K562 (cell line): ENCODE measurements at regions not wholly inside any gene's neighbourhood (a gene's known extent, or its start where the extent isn't known, plus 50 kb on each side); places are given as distances from the start of the nearest gene placed in this dataset.

Source experiments
- ATAC-seq: fragments of 200-7000 bp; cut with Tn5 transposase; 3 replicates; pipeline ENCODE4 v1.9.1; 2020; ENCODE audit warnings: moderate library complexity
- BruUV-seq: library from RNA; stranded (reverse); fragments of 400-500 nt; replicated peaks from 2 replicates; lab custom pipeline; 2021; lab: Mats Ljungman, UMichigan
- CTCF ChIA-PET: fragments of 300-600 bp; formaldehyde crosslinking; extraction: SDS; loops from one replicate; lab custom pipeline; 2021; ENCODE audit warnings: low intra/inter-chr PET ratio; lab: Yijun Ruan, JAX
- POLR2A ChIA-PET: fragments of 300-600, 350-650 bp; sonication (Branson Sonifier 250); formaldehyde crosslinking; extraction: SDS; loops from one replicate; lab custom pipeline; 2021; ENCODE audit warnings: antibody characterized with exemption, inconsistent platforms; lab: Yijun Ruan, JAX
- DNase-seq, 4 experiments: peaks; one replicate each; pipeline versions ENCODE4 v3.0.0 to v3.0.0-alpha.2; 2011 to 2018; ENCODE audit warnings: low spot score in 3 of 4, mixed read lengths in 3 of 4; ENCODE audit errors: extremely low read depth in 1 of 4
- FAIRE-seq: peaks from 2 replicates; lab custom pipeline; 2011; peaks lifted over from hg19 to GRCh38; lab: Jason Lieb, UNC
- H2AFZ ChIP-seq: 2 replicates; pipeline ENCODE4 v1.6.0; 2011; ENCODE audit warnings: low read depth, low read length, control low read depth, inconsistent platforms
- H3K27ac ChIP-seq: fragments of 200-600 bp; 3 replicates; pipeline ENCODE4 v1.8.0; 2011; ENCODE audit warnings: low read depth, mild to moderate bottlenecking, control low read depth, inconsistent platforms, low read length, moderate library complexity, mixed read lengths; ENCODE audit errors: extremely low read depth
- H3K27me3 ChIP-seq, 2 experiments: fragments of 300-600 bp in 1 of 2; 2 replicates in 1 of 2; 3 replicates in 1 of 2; pipeline versions ENCODE4 v1.6.0 to v1.8.0; 2011; ENCODE audit warnings: inconsistent platforms in 2 of 2, low read length in 2 of 2, mild to moderate bottlenecking in 1 of 2, mixed read lengths in 1 of 2, moderate library complexity in 1 of 2; ENCODE audit not compliant: control insufficient read depth in 2 of 2, insufficient read depth in 2 of 2
- H3K36me3 ChIP-seq: fragments of 300-600 bp; 3 replicates; pipeline ENCODE4 v1.8.0; 2011; ENCODE audit warnings: mild to moderate bottlenecking, low read length, inconsistent platforms; ENCODE audit not compliant: control insufficient read depth, insufficient read depth
- H3K4me1 ChIP-seq, 2 experiments: fragments of 200-600 bp in 1 of 2; replicated peaks in 1 of 2; 2 replicates in 1 of 2; 3 replicates in 1 of 2; pipeline versions ENCODE4 v1.5.1 to v1.8.0; 2011; ENCODE audit warnings: inconsistent platforms in 2 of 2, low read length in 2 of 2, mild to moderate bottlenecking in 1 of 2, mixed read lengths in 1 of 2, moderate library complexity in 1 of 2; ENCODE audit not compliant: control insufficient read depth in 2 of 2, insufficient read depth in 2 of 2
- H3K4me2 ChIP-seq: 2 replicates; pipeline ENCODE4 v1.6.1; 2011; ENCODE audit warnings: low read length, control low read depth, inconsistent platforms, mixed read lengths; ENCODE audit not compliant: insufficient read depth
- H3K4me3 ChIP-seq: fragments of 200-600 bp; sonication (generic), shearing (Covaris generic); 2 replicates; pipeline ENCODE4 v1.5.1; 2016; ENCODE audit warnings: control low read depth, inconsistent platforms
- H3K79me2 ChIP-seq: fragments of 200-600 bp; 3 replicates; pipeline ENCODE4 v1.8.0; 2011; ENCODE audit warnings: low read length, inconsistent platforms; ENCODE audit not compliant: control insufficient read depth, insufficient read depth
- H3K9ac ChIP-seq, 2 experiments: 2 replicates each; pipeline versions ENCODE4 v1.6.0 to v1.6.1; 2011; ENCODE audit warnings: low read depth in 2 of 2, low read length in 2 of 2, control low read depth in 1 of 2, inconsistent platforms in 1 of 2, mild to moderate bottlenecking in 1 of 2, mixed read lengths in 1 of 2; ENCODE audit not compliant: insufficient read depth in 1 of 2
- H3K9me1 ChIP-seq: one replicate; pipeline ENCODE4 v1.6.0; 2011; ENCODE audit warnings: inconsistent platforms, mild to moderate bottlenecking, low read length, moderate library complexity; ENCODE audit not compliant: control insufficient read depth, insufficient read depth
- H3K9me3 ChIP-seq: replicated peaks from 2 replicates; pipeline ENCODE4 v1.5.1; 2011; ENCODE audit warnings: low read depth, low read length, inconsistent platforms; ENCODE audit not compliant: control insufficient read depth, insufficient read depth
- H4K20me1 ChIP-seq: replicated peaks from 2 replicates; pipeline ENCODE4 v1.6.1; 2011; ENCODE audit warnings: low read length, inconsistent platforms, mixed read lengths; ENCODE audit not compliant: control insufficient read depth, insufficient read depth
- BCL6 ChIP-seq: fragments of 250-450 bp; sonication (Bioruptor Pico); IDR thresholded peaks from 2 replicates; pipeline ENCODE4 v1.4.0; 2020
- DDX20 ChIP-seq: fragments of 450-650 bp; IDR thresholded peaks from 2 replicates; pipeline ENCODE4 v1.6.1; 2016; ENCODE audit warnings: missing genetic modification characterization, low read depth, mild to moderate bottlenecking, missing compliant biosample characterization, moderate library complexity
- EWSR1 ChIP-seq: fragments of 450-650 bp; IDR thresholded peaks from 2 replicates; pipeline ENCODE4 v1.6.1; 2018; ENCODE audit warnings: borderline replicate concordance, mild to moderate bottlenecking, low read depth, moderate library complexity; ENCODE audit not compliant: partially characterized antibody
- FOXK1 ChIP-seq: sonication (generic); formaldehyde crosslinking; IDR thresholded peaks from 2 replicates; pipeline ENCODE4 v1.8.0; 2022; ENCODE audit warnings: missing genetic modification reagents, mild to moderate bottlenecking, borderline replicate concordance
- FUS ChIP-seq: fragments of 200-400 bp; formaldehyde crosslinking; optimal IDR thresholded peaks from 2 replicates; pipeline ENCODE3; 2017; ENCODE audit warnings: low read depth, low read length
- HDAC6 ChIP-seq: IDR thresholded peaks from 2 replicates; pipeline ENCODE4 v1.6.1; 2012; ENCODE audit warnings: low read depth, mild to moderate bottlenecking, control low read depth, inconsistent platforms, low read length, moderate library complexity
- KAT2B ChIP-seq: IDR thresholded peaks from one replicate; pipeline ENCODE4 v1.6.1; 2012; ENCODE audit warnings: low read depth, mild to moderate bottlenecking, control low read depth, inconsistent platforms, low read length, moderate library complexity
- NEUROD1 ChIP-seq: fragments of 150-350 bp; IDR thresholded peaks from 2 replicates; pipeline ENCODE4 v1.6.1; 2014; ENCODE audit warnings: borderline replicate concordance, low read length, low read depth; ENCODE audit not compliant: partially characterized antibody
- NFRKB ChIP-seq: fragments of 450-650 bp; IDR thresholded peaks from 2 replicates; pipeline ENCODE4 v1.6.1; 2016; ENCODE audit warnings: low read depth
- RBM14 ChIP-seq: fragments of 200-400 bp; formaldehyde crosslinking; IDR thresholded peaks from 2 replicates; pipeline ENCODE4 v1.6.1; 2018; ENCODE audit warnings: low read depth, mild to moderate bottlenecking, low read length, moderate library complexity, borderline replicate concordance; ENCODE audit not compliant: insufficient read depth
- SIN3B ChIP-seq: fragments of 450-650 bp; IDR thresholded peaks from 2 replicates; pipeline ENCODE4 v1.6.1; 2017; ENCODE audit warnings: low read depth, mild to moderate bottlenecking, moderate library complexity
- SMC3 ChIP-seq: conservative IDR thresholded peaks from 2 replicates; pipeline ENCODE4 v1.6.1; 2011; ENCODE audit warnings: low read depth, low read length, improper control_type of control experiment; ENCODE audit not compliant: insufficient read depth
- TCF3 ChIP-seq: sonication (generic); formaldehyde crosslinking; IDR thresholded peaks from 2 replicates; pipeline ENCODE4 v1.4.0; 2020; ENCODE audit warnings: mild to moderate bottlenecking, missing genetic modification reagents
- TCF7 ChIP-seq: sonication (generic); IDR thresholded peaks from 2 replicates; pipeline ENCODE4 v1.6.1; 2016; ENCODE audit warnings: antibody characterized with exemption, borderline replicate concordance
- WHSC1 ChIP-seq: IDR thresholded peaks from one replicate; pipeline ENCODE4 v1.6.1; 2012; ENCODE audit warnings: low read length, control low read depth, inconsistent platforms
- XRCC5 ChIP-seq: fragments of 200-400 bp; formaldehyde crosslinking; IDR thresholded peaks from 2 replicates; pipeline ENCODE4 v1.6.1; 2017; ENCODE audit warnings: low read depth, mild to moderate bottlenecking, low read length
- ZNF239 ChIP-seq: fragments of 250-450 bp; sonication (Bioruptor Pico); IDR thresholded peaks from 2 replicates; pipeline ENCODE4 v1.4.0; 2020; ENCODE audit warnings: mild to moderate bottlenecking
- ZNF263 ChIP-seq: sonication (generic); formaldehyde crosslinking; IDR thresholded peaks from 2 replicates; pipeline ENCODE4 v1.8.0; 2022; ENCODE audit warnings: mild to moderate bottlenecking, missing genetic modification reagents, borderline replicate concordance
- ZNF707 ChIP-seq: fragments of 250-450 bp; sonication (Bioruptor Pico); conservative IDR thresholded peaks from 2 replicates; pipeline ENCODE4 v1.8.0; 2022; ENCODE audit warnings: inconsistent platforms, mild to moderate bottlenecking, moderate library complexity
- WGBS: fragments of 100-300 bp; shearing (Covaris generic); methylation state at CpG from one replicate; pipeline ENCODE4 v1.1.6; 2016; ENCODE audit warnings: low coverage, mixed read lengths; ENCODE audit not compliant: insufficient coverage; ENCODE audit errors: missing lambda C conversion rate; 5-methylcytosine and 5-hydroxymethylcytosine counted together
- in situ Hi-C: fragments of 300-500 bp; cut with MboI; formaldehyde crosslinking; loops from 4 replicates; pipeline ENCODE4 v1.15.0; 2018; ENCODE audit warnings: inconsistent platforms, mixed read lengths
- intact Hi-C: fragments of 100-400 bp; cut with micrococcal nuclease; formaldehyde crosslinking; loops from 2 replicates; pipeline ENCODE4 v1.14.2; 2022
- TF ChIP-seq, protein P1 (sequence below): fragments of 250-450 bp; sonication (Bioruptor Pico); IDR thresholded peaks from 2 replicates; pipeline ENCODE4 v1.6.1; 2021; ENCODE audit warnings: mild to moderate bottlenecking

DNA sequence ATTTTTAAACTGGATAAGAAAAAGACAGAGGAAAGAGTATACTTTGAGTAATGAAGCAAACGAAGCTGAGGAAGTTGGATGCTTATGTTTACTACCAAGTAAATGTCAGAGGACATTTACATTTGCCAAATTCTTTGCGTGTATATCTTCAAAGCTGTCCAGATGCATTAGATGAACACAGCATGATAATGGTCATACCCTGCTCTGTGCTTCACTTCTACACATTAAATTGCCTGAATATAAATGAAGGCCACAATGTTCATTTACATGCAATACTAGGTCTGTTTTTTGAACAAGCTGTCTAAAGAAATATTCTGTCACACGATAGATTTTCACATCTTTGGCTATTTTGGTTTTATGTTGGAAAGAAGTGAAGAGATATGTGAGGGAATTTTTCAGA, 405.8 kb upstream of the ADAMTS9 start:
- Histone ChIP-seq H3K4me2 (no peak overlapping the region), H3K36me3 (no peaks in the 10 kb centered on the region), H3K27me3 (no peaks in the 10 kb centered on the region), H3K9me1 (no peaks in the 10 kb centered on the region), H2AFZ (no peak overlapping the region), H3K9me3 (no peaks in the 10 kb centered on the region), H3K27ac (no peak overlapping the region), H4K20me1 (no peaks in the 10 kb centered on the region), H3K4me1 (no peaks in the 10 kb centered on the region), H3K4me3 (no peak overlapping the region), H3K9ac (no peak overlapping the region), H3K79me2 (no peaks in the 10 kb centered on the region)
- ChIA-PET POLR2A (interaction anchor here (0.7 kb wide), 1 partner anchor 35 kb away, joined by 4 read pairs; no protein-coding TSS in a partner anchor), CTCF (no interaction called here)
- no peak for ATAC-seq
- intact Hi-C loops, result no loop called here
- WGBS, result 15% methylated on average over 3 of the region's 3 CpGs
- no peak for TF ChIP-seq NEUROD1
- TF ChIP-seq ZNF707 (CRISPR knock-in tag), result no peak
- no peak for TF ChIP-seq HDAC6
- TF ChIP-seq WHSC1, result no peak
- no peak for TF ChIP-seq TCF3
- no peak for TF ChIP-seq FOXK1 (CRISPR knock-in tag)
- TF ChIP-seq SMC3, result no peak
- TF ChIP-seq SIN3B, result no peak
- no TSS peak for BruUV-seq
- no peak for FAIRE-seq
- in situ Hi-C loops, result no loop called here
- DNase-seq, result no peak

DNA sequence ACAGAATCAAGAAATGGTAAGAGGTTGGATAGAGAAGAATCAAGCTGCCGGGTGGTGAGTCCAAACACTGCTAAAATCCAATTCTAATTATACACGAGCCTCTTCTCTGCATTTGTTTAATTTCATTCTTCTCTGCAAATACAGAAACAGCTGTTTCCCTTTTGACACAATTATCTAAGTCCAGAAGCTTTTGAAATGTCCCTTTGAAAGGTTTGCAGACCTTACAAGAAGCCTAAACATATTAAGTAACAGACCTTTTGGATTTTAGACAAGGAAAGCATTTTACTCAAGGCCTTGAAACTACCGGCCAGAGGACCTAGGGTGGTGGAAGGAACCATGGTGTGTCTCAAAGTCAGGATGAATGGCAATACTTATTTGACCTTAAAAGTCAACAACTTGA, 403.8 kb upstream of the ADAMTS9 start:
- Histone ChIP-seq H3K27ac (no peak overlapping the region), H3K36me3 (no peaks in the 10 kb centered on the region), H3K4me1 (no peaks in the 10 kb centered on the region), H3K79me2 (no peaks in the 10 kb centered on the region), H3K9me3 (no peaks in the 10 kb centered on the region), H3K4me2 (no peak overlapping the region), H3K9me1 (no peaks in the 10 kb centered on the region), H3K4me3 (no peak overlapping the region), H4K20me1 (no peaks in the 10 kb centered on the region), H3K27me3 (no peaks in the 10 kb centered on the region), H2AFZ (no peak overlapping the region), H3K9ac (no peak overlapping the region)
- no TSS peak for BruUV-seq
- POLR2A ChIA-PET, result no interaction called here
- no peak for DNase-seq
- ATAC-seq, result no peak
- CTCF ChIA-PET, result no interaction called here
- 47% methylated on average over 3 of the region's 3 CpGs for WGBS
- intact Hi-C loops, result no loop called here
- FAIRE-seq, result no peak
- in situ Hi-C loops, result no loop called here
- no peak for TF ChIP-seq ZNF239 (CRISPR knock-in tag)
- TF ChIP-seq KAT2B, result no peak
- no peak for TF ChIP-seq ZNF263 (CRISPR knock-in tag)
- TF ChIP-seq FUS, result no peak
- no peak for TF ChIP-seq DDX20 (tag)
- TF ChIP-seq XRCC5, result no peak
- TF ChIP-seq TCF7, result no peak
- no peak for TF ChIP-seq NFRKB
- no peak for TF ChIP-seq EWSR1
- TF ChIP-seq BCL6 (CRISPR knock-in tag), result no peak
- no peak for TF ChIP-seq RBM14
- TF ChIP-seq, protein P1, sequence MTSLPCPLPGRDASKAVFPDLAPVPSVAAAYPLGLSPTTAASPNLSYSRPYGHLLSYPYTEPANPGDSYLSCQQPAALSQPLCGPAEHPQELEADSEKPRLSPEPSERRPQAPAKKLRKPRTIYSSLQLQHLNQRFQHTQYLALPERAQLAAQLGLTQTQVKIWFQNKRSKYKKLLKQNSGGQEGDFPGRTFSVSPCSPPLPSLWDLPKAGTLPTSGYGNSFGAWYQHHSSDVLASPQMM (CRISPR knock-in tag), result no peak
